Activated CD8-positive, alpha-beta memory T cell treated with anti-CD3 and anti-CD28 coated beads, Interleukin-2, amount 50 U/mL, for 24 hours (primary cell): ENCODE measurements at regions not wholly inside any gene's neighbourhood (a gene's known extent, or its start where the extent isn't known, plus 50 kb on each side); places are given as distances from the start of the nearest gene placed in this dataset.

Experiments used
- DNase-seq: peaks from one replicate; pipeline ENCODE4 v3.0.0-alpha.2; 2020; ENCODE audit errors: extremely low read depth

GRCh38 chr4:11931266-11931820 lies 502.6 kb upstream of the HS3ST1 start:
- no peak for DNase-seq

- no peak for DNase-seq
These were observed 500.4 kb upstream of the HS3ST1 start for GRCh38 chr4:11929080-11929479.

- no peak for DNase-seq
These were observed 490.6 kb upstream of the HS3ST1 start for GRCh38 chr4:11919316-11919715.

- DNase-seq, result no peak
These were observed 485.7 kb upstream of the HS3ST1 start for GRCh38 chr4:11914406-11914805.

GRCh38 chr4:11912886-11913285 lies 484.2 kb upstream of the HS3ST1 start:
- no peak for DNase-seq

GRCh38 chr4:11910812-11911211 lies 482.1 kb upstream of the HS3ST1 start:
- no peak for DNase-seq

- DNase-seq, result no peak
These were observed 480.0 kb upstream of the HS3ST1 start for GRCh38 chr4:11908712-11909111.

- DNase-seq, result no peak
These were observed 479.5 kb upstream of the HS3ST1 start for GRCh38 chr4:11908205-11908604.

GRCh38 chr4:11904846-11905739 lies 476.4 kb upstream of the HS3ST1 start:
- DNase-seq, result no peak

GRCh38 chr4:11904117-11904535 lies 475.4 kb upstream of the HS3ST1 start:
- no peak for DNase-seq

GRCh38 chr4:11901089-11901488 lies 472.4 kb upstream of the HS3ST1 start:
- DNase-seq, result no peak

- no peak for DNase-seq
These were observed 471.7 kb upstream of the HS3ST1 start for GRCh38 chr4:11900359-11900758.

GRCh38 chr4:11898796-11899195 lies 470.1 kb upstream of the HS3ST1 start:
- DNase-seq, result no peak

GRCh38 chr4:11895766-11896165 lies 467.1 kb upstream of the HS3ST1 start:
- DNase-seq, result no peak

- DNase-seq, result no peak
These were observed 466.3 kb upstream of the HS3ST1 start for GRCh38 chr4:11894977-11895376.

GRCh38 chr4:11894221-11894620 lies 465.5 kb upstream of the HS3ST1 start:
- no peak for DNase-seq

- DNase-seq, result no peak
These were observed 460.4 kb upstream of the HS3ST1 start for GRCh38 chr4:11889099-11889498.

- DNase-seq, result no peak
These were observed 453.3 kb upstream of the HS3ST1 start for GRCh38 chr4:11881947-11882346.

GRCh38 chr4:11881364-11881763 lies 452.7 kb upstream of the HS3ST1 start:
- no peak for DNase-seq

GRCh38 chr4:11878241-11878640 lies 449.5 kb upstream of the HS3ST1 start:
- DNase-seq, result no peak

- DNase-seq, result no peak
These were observed 447.4 kb upstream of the HS3ST1 start for GRCh38 chr4:11876104-11876503.

GRCh38 chr4:11869191-11869870 lies 440.6 kb upstream of the HS3ST1 start:
- no peak for DNase-seq

- DNase-seq, result no peak
These were observed 437.7 kb upstream of the HS3ST1 start for GRCh38 chr4:11866391-11866790.
